GM12892 (cell line): ENCODE measurements at regions not wholly inside any gene's neighbourhood (a gene's known extent, or its start where the extent isn't known, plus 50 kb on each side); places are given as distances from the start of the nearest gene placed in this dataset.

Experiments used
- POLR2A ChIP-seq: IDR thresholded peaks from 2 replicates; pipeline ENCODE4 v1.6.1; 2011; ENCODE audit warnings: low read depth, low read length, control low read depth
- POLR2AphosphoS5 ChIP-seq: IDR thresholded peaks from 2 replicates; pipeline ENCODE4 v1.6.1; 2011; ENCODE audit warnings: low read depth, low read length, control low read depth
- TAF1 ChIP-seq: IDR thresholded peaks from 2 replicates; pipeline ENCODE4 v1.6.1; 2011; ENCODE audit warnings: low read depth, mild to moderate bottlenecking, control low read depth, low read length, borderline replicate concordance

- TF ChIP-seq POLR2AphosphoS5 (no peak), POLR2A (no peak), TAF1 (no peak)
These were observed 90.2 kb downstream of the LINGO1 start for GRCh38 chr15:77542491-77543001.
